ENCODE measurements at regions not wholly inside any gene's neighbourhood (a gene's known extent, or its start where the extent isn't known, plus 50 kb on each side); places are given as distances from the start of the nearest gene placed in this dataset.
"Not testable (repeated sequence)": the region's sequence is repeated elsewhere in the genome, so short reads cannot be mapped to it uniquely, and the experiment has no call there.

- H3K9me3 ChIP-seq (ENCODE audit: low read depth, low read length): no peaks in the 10 kb centered on the region; the same call in 1 of the 2 replicates
- H3K27ac ChIP-seq: no peak overlapping the region
- no peak overlapping the region for H3K4me3 ChIP-seq
- DNase-seq (ENCODE audit: low read depth, low spot score): no peak
- TF ChIP-seq POLR2AphosphoS5 (IDR thresholded peaks at IDR 0.05; ENCODE audit: borderline replicate concordance, low read depth, low read length) (no peak), EZH2 (IDR thresholded peaks at IDR 0.05) (no peak), FOXP2 (optimal IDR thresholded peaks at IDR 0.05; ENCODE audit: control extremely low read depth, extremely low read length, insufficient read depth) (no peak)
- H3K9ac ChIP-seq (ENCODE audit: insufficient read length): no peak overlapping the region
- H3K36me3 ChIP-seq (ENCODE audit: insufficient read depth, low read length): no peaks in the 10 kb centered on the region
Observed at GRCh38 chr4:107458194-107458593, 261.8 kb downstream of the PAPSS1 start.

DNA sequence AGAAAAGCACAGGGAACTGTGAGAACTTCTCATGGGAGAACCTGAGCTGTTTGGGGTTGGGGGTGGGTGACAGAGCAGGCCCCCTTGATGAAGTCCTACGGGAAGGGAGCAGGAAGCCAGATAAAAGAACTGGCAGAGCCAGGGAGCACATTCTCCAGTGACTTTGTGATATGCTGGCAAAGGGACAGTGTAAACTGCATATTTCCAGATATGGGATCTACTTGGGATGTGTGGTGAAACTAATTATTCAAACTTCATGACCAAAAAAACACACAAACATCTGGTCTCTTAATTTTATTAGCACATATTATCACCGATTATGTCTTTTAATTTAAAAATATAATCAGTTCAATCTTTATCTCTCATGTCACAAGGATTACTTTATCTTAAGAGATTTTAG is 266.0 kb downstream of the PAPSS1 start:
- no peak overlapping the region for H3K9ac ChIP-seq (ENCODE audit: insufficient read length)
- no peak for TF ChIP-seq POLR2AphosphoS5 (IDR thresholded peaks at IDR 0.05; ENCODE audit: borderline replicate concordance, low read depth, low read length)
- no peak for TF ChIP-seq EZH2 (IDR thresholded peaks at IDR 0.05)
- no peak for TF ChIP-seq FOXP2 (optimal IDR thresholded peaks at IDR 0.05; ENCODE audit: control extremely low read depth, extremely low read length, insufficient read depth)
- no peaks in the 10 kb centered on the region for H3K9me3 ChIP-seq (ENCODE audit: low read depth, low read length)
- H3K36me3 ChIP-seq (ENCODE audit: insufficient read depth, low read length): no peaks in the 10 kb centered on the region
- H3K27ac ChIP-seq: no peak overlapping the region
- H3K4me3 ChIP-seq: no peak overlapping the region
- DNase-seq (ENCODE audit: low read depth, low spot score): no peak

DNA sequence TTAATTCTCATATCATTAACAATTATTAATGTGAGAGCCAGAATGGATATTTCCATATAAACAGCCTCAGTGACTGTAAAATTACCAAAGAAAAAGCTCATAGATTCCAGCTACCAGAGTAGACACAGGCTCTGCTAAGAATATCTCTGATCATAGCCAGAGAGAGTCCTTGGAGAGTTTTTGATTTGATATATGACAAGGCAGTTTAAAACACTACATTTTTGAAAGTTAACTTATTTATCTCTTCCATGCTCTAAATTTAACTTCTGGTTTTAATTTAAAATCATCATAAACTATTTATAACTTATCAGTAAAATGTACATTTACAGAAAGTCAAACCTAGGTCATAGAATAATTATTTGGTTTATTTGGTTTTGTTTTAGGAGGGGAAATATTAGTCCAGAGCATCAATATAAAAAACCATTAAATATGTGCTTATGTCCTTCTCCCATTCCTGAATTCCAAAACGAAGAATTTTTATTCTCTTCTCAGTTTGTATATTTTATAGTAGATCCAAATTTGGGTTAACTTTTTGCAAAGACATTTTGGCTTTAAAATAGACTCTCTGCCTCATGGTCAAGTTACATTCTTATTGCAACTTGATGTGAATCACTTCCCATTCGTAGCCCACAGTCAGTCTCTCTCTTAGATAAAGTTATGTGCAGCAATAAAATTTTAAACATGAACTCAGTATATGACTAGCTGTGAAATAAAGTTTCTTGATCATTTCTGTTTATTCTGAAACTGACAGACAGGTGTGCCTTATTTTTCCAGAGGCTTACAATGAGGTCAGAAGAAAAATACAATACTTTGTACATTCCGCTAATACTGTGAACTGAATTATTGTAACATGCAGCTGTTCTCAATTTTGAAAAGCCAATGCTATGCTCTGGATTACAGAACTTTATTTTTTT is 267.1 kb downstream of the PAPSS1 start:
- Histone ChIP-seq H3K27ac (no peak overlapping the region), H3K9me3 (ENCODE audit: low read depth, low read length) (no peaks in the 10 kb centered on the region), H3K36me3 (ENCODE audit: insufficient read depth, low read length) (no peaks in the 10 kb centered on the region), H3K9ac (ENCODE audit: insufficient read length) (no peak overlapping the region), H3K4me3 (no peak overlapping the region)
- no peak for DNase-seq (ENCODE audit: low read depth, low spot score)
- TF ChIP-seq FOXP2 (optimal IDR thresholded peaks at IDR 0.05; ENCODE audit: control extremely low read depth, extremely low read length, insufficient read depth) (no peak), EZH2 (IDR thresholded peaks at IDR 0.05) (no peak), POLR2AphosphoS5 (IDR thresholded peaks at IDR 0.05; ENCODE audit: borderline replicate concordance, low read depth, low read length) (no peak)

DNA sequence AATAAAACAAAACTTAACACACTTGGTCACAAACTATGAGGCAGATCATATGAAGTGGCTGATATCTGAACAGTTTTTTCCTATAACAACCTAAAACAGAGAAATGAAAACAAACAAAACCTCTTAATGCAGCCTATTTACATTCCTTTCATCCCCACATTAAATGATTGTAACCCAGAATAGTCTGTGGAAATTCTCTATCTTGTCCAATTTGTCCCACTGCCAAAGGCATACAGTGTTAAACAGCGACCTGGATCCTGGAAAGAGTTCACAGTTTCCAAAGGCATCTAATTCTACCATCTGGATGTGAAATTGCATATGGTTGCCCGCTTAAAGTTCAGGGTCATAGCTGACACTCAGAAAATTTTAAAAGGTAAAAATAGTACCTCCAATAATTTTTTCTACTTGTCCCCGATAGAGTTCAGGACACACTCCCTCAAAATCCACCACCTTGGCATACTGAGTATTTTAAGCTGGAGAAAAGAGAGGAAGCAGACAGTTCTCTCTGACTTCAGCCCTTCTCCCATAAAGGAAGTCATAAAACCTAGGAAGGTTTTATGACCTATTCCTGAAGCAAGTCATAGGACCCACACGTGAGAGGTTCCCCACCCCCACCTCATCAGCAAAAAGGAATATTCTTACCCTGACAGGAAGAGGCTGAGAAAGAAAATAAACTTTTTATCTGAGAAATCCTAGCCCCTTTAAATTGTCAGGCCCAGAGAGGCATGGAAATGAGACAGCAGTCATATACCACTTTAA is 270.2 kb downstream of the PAPSS1 start:
- Histone ChIP-seq H3K9ac (ENCODE audit: insufficient read length) (no peak overlapping the region), H3K27ac (peak overlapping the region; percentile 20; the same call in 1 of the 2 replicates), H3K4me3 (no peak overlapping the region), H3K36me3 (ENCODE audit: insufficient read depth, low read length) (no peaks in the 10 kb centered on the region), H3K9me3 (ENCODE audit: low read depth, low read length) (no peaks in the 10 kb centered on the region)
- no peak for TF ChIP-seq EZH2 (IDR thresholded peaks at IDR 0.05)
- TF ChIP-seq FOXP2 (optimal IDR thresholded peaks at IDR 0.05; ENCODE audit: control extremely low read depth, extremely low read length, insufficient read depth): no peak
- TF ChIP-seq POLR2AphosphoS5 (IDR thresholded peaks at IDR 0.05; ENCODE audit: borderline replicate concordance, low read depth, low read length): no peak
- peak; percentile 18 for DNase-seq (ENCODE audit: low read depth, low spot score)

GRCh38 chr4:107442538-107443111 is 277.4 kb downstream of the PAPSS1 start:
- no peak for TF ChIP-seq FOXP2 (optimal IDR thresholded peaks at IDR 0.05; ENCODE audit: control extremely low read depth, extremely low read length, insufficient read depth)
- Histone ChIP-seq H3K9ac (ENCODE audit: insufficient read length) (no peak overlapping the region), H3K27ac (no peak overlapping the region), H3K9me3 (ENCODE audit: low read depth, low read length) (no peaks in the 10 kb centered on the region), H3K4me3 (no peak overlapping the region), H3K36me3 (ENCODE audit: insufficient read depth, low read length) (no peaks in the 10 kb centered on the region)
- no peak for DNase-seq (ENCODE audit: low read depth, low spot score)

DNA sequence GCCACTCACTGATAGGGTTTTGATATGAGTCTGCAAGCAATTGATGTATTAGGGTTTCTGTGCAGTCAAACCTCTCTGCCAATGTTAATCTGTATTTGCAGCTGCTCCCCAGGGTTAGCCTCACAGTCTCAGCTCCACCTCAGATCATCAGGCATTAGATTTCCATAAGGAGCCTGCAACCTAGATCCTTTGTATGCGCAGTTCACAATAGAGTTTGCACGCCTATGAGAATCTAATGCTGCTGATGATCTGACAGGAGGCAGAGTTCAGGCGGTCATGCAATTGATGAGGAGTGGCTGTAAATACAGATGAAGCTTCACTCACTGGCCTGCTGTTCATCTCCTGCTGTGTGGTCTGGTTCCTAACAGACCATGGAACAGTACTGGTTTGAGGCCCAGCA is 280.6 kb downstream of the PAPSS1 start:
- H3K27ac ChIP-seq: no peak overlapping the region
- TF ChIP-seq EZH2 (IDR thresholded peaks at IDR 0.05) (no peak), POLR2AphosphoS5 (IDR thresholded peaks at IDR 0.05; ENCODE audit: borderline replicate concordance, low read depth, low read length) (no peak), FOXP2 (optimal IDR thresholded peaks at IDR 0.05; ENCODE audit: control extremely low read depth, extremely low read length, insufficient read depth) (no peak)
- H3K4me3 ChIP-seq: no peak overlapping the region
- no peak overlapping the region for H3K9ac ChIP-seq (ENCODE audit: insufficient read length)
- no peaks in the 10 kb centered on the region for H3K36me3 ChIP-seq (ENCODE audit: insufficient read depth, low read length)
- no peaks in the 10 kb centered on the region for H3K9me3 ChIP-seq (ENCODE audit: low read depth, low read length)
- no peak for DNase-seq (ENCODE audit: low read depth, low spot score)

- not testable (repeated sequence) for H3K36me3 ChIP-seq (ENCODE audit: insufficient read depth, low read length); H3K9ac ChIP-seq (ENCODE audit: insufficient read length); DNase-seq (ENCODE audit: low read depth, low spot score); H3K27ac ChIP-seq; H3K4me3 ChIP-seq; H3K9me3 ChIP-seq (ENCODE audit: low read depth, low read length)
Observed at GRCh38 chr4:107436471-107436870, 283.6 kb downstream of the PAPSS1 start.

DNA sequence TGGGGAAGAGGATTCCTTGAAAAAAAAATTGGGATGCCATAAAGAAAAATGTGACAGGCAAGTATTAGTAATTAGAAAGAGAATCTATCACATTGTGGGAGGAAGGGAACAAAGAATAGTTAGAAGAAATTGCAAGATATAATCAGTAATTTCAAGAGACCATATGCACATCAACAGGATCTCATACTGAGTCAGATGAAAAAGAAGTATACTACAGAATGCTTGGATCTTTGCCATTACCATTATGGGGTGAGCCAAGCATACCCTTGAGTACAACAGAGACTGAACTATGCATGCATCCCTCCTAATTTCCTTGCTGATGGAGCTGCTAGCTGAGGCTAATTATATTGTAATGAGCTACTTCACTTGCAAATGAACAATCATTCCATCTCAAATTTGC is 287.6 kb downstream of the PAPSS1 start:
- no peaks in the 10 kb centered on the region for H3K9me3 ChIP-seq (ENCODE audit: low read depth, low read length)
- H3K4me3 ChIP-seq: no peak overlapping the region
- TF ChIP-seq POLR2AphosphoS5 (IDR thresholded peaks at IDR 0.05; ENCODE audit: borderline replicate concordance, low read depth, low read length) (no peak), EZH2 (IDR thresholded peaks at IDR 0.05) (no peak), FOXP2 (optimal IDR thresholded peaks at IDR 0.05; ENCODE audit: control extremely low read depth, extremely low read length, insufficient read depth) (no peak)
- no peak overlapping the region for H3K9ac ChIP-seq (ENCODE audit: insufficient read length)
- no peak for DNase-seq (ENCODE audit: low read depth, low spot score)
- H3K36me3 ChIP-seq (ENCODE audit: insufficient read depth, low read length): no peaks in the 10 kb centered on the region
- H3K27ac ChIP-seq: no peak overlapping the region

Measured in SK-N-MC (cell line).